ENCODE measurements at regions not wholly inside any gene's neighbourhood (a gene's known extent, or its start where the extent isn't known, plus 50 kb on each side); places are given as distances from the start of the nearest gene placed in this dataset.
"Not testable (repeated sequence)": the region's sequence is repeated elsewhere in the genome, so short reads cannot be mapped to it uniquely, and the experiment has no call there.

DNA sequence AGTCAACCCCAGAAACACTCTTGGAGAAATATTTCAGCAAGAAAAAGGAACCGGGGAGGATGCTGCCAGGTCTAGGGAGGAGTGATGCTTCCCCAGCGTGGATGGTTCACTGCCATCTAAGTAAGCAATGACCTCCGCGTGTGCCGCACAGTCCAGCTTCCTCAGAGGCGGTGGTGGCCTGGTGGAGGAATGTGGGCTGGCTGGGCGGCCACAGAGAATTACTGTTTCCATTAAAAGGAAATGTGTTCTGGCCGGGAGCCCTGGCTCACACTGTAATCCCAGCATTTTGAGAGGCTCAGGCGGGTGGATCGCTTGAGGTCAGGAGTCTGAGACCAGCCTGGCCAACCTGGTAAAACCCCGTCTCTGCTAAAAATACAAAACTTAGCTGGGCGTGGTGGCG, 356.7 kb downstream of the GOLGA6L6 start:
- H3K27me3 ChIP-seq (ENCODE audit: insufficient read depth, low read length): not testable (repeated sequence)

DNA sequence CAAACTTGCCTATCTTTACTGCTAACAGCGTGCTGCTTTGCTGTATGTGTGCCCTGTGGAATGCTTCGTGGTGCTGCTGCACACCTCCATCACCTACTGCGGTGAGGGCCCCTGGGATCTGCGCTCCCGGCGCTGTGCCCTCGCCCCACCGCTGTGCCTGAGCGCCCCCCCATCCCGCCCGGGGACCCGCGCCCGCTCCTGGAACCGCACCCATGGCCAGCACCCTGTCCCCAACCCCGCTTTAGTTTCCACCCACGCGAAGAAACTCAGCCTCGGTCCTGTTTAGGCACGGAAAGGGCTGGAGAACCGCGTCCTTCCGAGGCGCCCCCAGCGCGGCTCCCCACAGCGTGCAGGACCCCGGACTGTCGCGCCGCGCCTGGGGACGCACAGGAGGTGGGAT, 373.4 kb downstream of the GOLGA6L6 start:
- H3K79me2 ChIP-seq (ENCODE audit: insufficient read depth, low read length); H3K4me2 ChIP-seq (ENCODE audit: low read length); H2AFZ ChIP-seq (ENCODE audit: low read length); H3F3A ChIP-seq (ENCODE audit: insufficient read depth, low read length); H3K9me2 ChIP-seq (ENCODE audit: low read depth, low read length); H3K27ac ChIP-seq (ENCODE audit: low read depth, low read length, poor library complexity, severe bottlenecking); H3K4me1 ChIP-seq (ENCODE audit: insufficient read depth, low read length, severe bottlenecking); H3K27me3 ChIP-seq (ENCODE audit: insufficient read depth, low read length); H3K9ac ChIP-seq (ENCODE audit: low read length); H3K9me3 ChIP-seq (ENCODE audit: low read length); H3K4me3 ChIP-seq (ENCODE audit: low read depth, low read length, poor library complexity, severe bottlenecking); H4K20me1 ChIP-seq (ENCODE audit: insufficient read depth, low read length); H3K36me3 ChIP-seq (ENCODE audit: insufficient read depth, low read length): not testable (repeated sequence)

More for the DNA sequence above, 356.7 kb downstream of the GOLGA6L6 start:
- not testable (repeated sequence) for H3K79me2 ChIP-seq (ENCODE audit: insufficient read depth, low read length); H3K4me2 ChIP-seq (ENCODE audit: low read length); H3K4me3 ChIP-seq (ENCODE audit: low read depth, low read length, poor library complexity, severe bottlenecking); H3K36me3 ChIP-seq (ENCODE audit: insufficient read depth, low read length); H2AFZ ChIP-seq (ENCODE audit: low read length); H3K27ac ChIP-seq (ENCODE audit: low read depth, low read length, poor library complexity, severe bottlenecking); H3K9ac ChIP-seq (ENCODE audit: low read length); H3K9me2 ChIP-seq (ENCODE audit: low read depth, low read length); H4K20me1 ChIP-seq (ENCODE audit: insufficient read depth, low read length); H3K9me3 ChIP-seq (ENCODE audit: low read length); H3F3A ChIP-seq (ENCODE audit: insufficient read depth, low read length); H3K4me1 ChIP-seq (ENCODE audit: insufficient read depth, low read length, severe bottlenecking)

DNA sequence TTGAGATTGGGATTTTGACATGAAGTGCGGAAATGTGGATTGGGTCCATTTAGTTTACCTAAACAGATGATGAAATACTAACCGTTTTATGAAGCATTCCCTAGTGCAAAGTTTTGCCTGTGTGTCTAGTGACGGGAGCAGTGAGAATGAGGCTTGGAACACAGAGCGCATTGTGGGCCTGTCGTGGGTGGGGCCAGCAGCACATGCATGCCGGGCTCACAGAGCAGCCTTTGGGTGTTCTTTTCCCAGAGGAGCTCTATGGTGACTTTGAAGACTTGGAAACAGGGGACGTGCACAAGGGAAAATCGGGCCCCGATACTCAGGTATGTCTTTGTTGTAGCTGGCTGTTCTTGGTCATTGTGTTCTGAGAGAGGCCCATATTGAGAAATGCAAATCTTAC, 388.1 kb downstream of the GOLGA6L6 start:
- H3F3A ChIP-seq (ENCODE audit: insufficient read depth, low read length): not testable (repeated sequence)

DNA sequence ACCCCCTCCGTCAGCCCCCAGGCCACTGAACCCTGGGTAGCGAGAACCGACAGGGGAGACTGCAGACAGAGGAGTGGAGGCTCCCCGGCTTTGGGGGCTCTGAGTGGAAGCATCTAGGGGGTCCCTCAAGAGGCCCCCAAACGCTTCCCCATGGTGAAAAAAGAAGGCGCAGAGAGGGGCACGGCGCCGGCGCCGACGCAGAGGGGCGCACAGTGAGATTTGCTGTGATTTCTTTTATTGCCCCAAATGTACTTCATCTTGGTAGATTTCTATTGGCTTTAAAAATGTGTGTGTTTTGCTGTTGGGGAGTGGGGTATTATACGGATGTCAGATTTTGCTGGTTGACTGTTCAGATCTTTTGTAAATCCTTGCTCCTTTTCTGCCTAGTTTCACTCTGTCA, 392.9 kb downstream of the GOLGA6L6 start:
- H3K4me2 ChIP-seq (ENCODE audit: low read length); H3K36me3 ChIP-seq (ENCODE audit: insufficient read depth, low read length); H3K9me3 ChIP-seq (ENCODE audit: low read length); H3K9ac ChIP-seq (ENCODE audit: low read length); H3K27me3 ChIP-seq (ENCODE audit: insufficient read depth, low read length); H4K20me1 ChIP-seq (ENCODE audit: insufficient read depth, low read length); H3K9me2 ChIP-seq (ENCODE audit: low read depth, low read length); H3K79me2 ChIP-seq (ENCODE audit: insufficient read depth, low read length); H3K4me1 ChIP-seq (ENCODE audit: insufficient read depth, low read length, severe bottlenecking); H3F3A ChIP-seq (ENCODE audit: insufficient read depth, low read length); H3K4me3 ChIP-seq (ENCODE audit: low read depth, low read length, poor library complexity, severe bottlenecking); H2AFZ ChIP-seq (ENCODE audit: low read length); H3K27ac ChIP-seq (ENCODE audit: low read depth, low read length, poor library complexity, severe bottlenecking): not testable (repeated sequence)

More for the DNA sequence above, 388.1 kb downstream of the GOLGA6L6 start:
- H3K79me2 ChIP-seq (ENCODE audit: insufficient read depth, low read length); H3K4me2 ChIP-seq (ENCODE audit: low read length); H3K4me1 ChIP-seq (ENCODE audit: insufficient read depth, low read length, severe bottlenecking); H3K9ac ChIP-seq (ENCODE audit: low read length); H3K9me3 ChIP-seq (ENCODE audit: low read length); H3K9me2 ChIP-seq (ENCODE audit: low read depth, low read length); H2AFZ ChIP-seq (ENCODE audit: low read length); H3K27ac ChIP-seq (ENCODE audit: low read depth, low read length, poor library complexity, severe bottlenecking); H3K27me3 ChIP-seq (ENCODE audit: insufficient read depth, low read length); H3K4me3 ChIP-seq (ENCODE audit: low read depth, low read length, poor library complexity, severe bottlenecking); H4K20me1 ChIP-seq (ENCODE audit: insufficient read depth, low read length); H3K36me3 ChIP-seq (ENCODE audit: insufficient read depth, low read length): not testable (repeated sequence)

DNA sequence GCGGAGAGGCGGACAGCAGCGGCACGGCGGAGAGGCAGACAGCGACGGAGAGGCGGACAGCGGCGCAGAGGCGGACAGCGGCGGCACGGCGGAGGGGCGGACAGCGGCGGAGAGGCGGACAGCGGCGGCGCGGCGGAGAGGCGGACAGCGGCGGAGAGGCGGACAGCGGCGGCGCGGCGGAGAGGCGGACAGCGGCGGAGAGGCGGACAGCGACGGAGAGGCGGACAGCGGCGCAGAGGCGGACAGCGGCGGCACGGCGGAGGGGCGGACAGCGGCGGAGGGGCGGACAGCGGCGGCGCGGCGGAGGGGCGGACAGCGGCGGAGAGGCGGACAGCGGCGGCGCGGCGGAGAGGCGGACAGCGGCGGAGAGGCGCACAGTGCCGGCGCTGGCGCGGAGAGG, 393.6 kb downstream of the GOLGA6L6 start:
- not testable (repeated sequence) for H3K4me3 ChIP-seq (ENCODE audit: low read depth, low read length, poor library complexity, severe bottlenecking); H3K27ac ChIP-seq (ENCODE audit: low read depth, low read length, poor library complexity, severe bottlenecking); H3K4me1 ChIP-seq (ENCODE audit: insufficient read depth, low read length, severe bottlenecking); H2AFZ ChIP-seq (ENCODE audit: low read length); H3K4me2 ChIP-seq (ENCODE audit: low read length); H4K20me1 ChIP-seq (ENCODE audit: insufficient read depth, low read length); H3K9me2 ChIP-seq (ENCODE audit: low read depth, low read length); H3K9ac ChIP-seq (ENCODE audit: low read length); H3K9me3 ChIP-seq (ENCODE audit: low read length); H3F3A ChIP-seq (ENCODE audit: insufficient read depth, low read length); H3K27me3 ChIP-seq (ENCODE audit: insufficient read depth, low read length); H3K36me3 ChIP-seq (ENCODE audit: insufficient read depth, low read length); H3K79me2 ChIP-seq (ENCODE audit: insufficient read depth, low read length)

DNA sequence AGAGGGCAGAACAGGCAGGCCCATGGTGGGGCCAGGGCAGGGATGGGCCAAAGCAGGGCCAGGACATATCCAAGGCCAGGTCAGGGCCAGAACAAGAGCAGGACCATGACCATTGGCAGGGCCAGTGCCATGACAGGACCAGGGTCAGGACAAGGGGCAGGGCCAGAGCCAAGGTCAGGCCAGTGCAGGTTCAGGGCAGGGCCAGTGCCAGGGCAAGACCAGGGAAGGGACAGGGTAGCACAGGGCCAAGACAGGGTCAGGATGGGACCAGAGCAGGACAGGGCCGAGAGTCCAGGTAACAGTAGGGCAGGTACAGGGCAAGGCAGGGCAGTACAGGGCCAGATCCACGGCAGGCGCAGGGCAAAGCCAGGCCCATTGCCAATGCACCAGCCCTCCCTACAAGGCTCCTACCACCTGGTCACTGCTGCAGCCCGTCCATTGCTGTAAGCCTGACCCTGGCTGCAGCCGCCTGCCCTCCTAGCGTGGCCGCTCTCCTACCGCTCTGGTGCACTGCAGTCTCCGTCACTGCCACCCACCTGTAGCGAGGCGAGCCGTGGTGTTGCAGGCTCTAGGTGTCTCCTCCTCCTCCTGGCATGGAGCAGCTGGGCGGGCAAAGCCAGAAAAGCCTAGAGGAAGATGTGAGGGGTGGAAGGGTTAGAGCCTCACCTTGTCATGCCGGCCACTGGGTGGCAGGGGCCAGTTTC, 397.1 kb downstream of the GOLGA6L6 start:
- H3K4me3 ChIP-seq (ENCODE audit: low read depth, low read length, poor library complexity, severe bottlenecking); H3K79me2 ChIP-seq (ENCODE audit: insufficient read depth, low read length); H3K9me3 ChIP-seq (ENCODE audit: low read length); H3K4me1 ChIP-seq (ENCODE audit: insufficient read depth, low read length, severe bottlenecking); H3K27ac ChIP-seq (ENCODE audit: low read depth, low read length, poor library complexity, severe bottlenecking); H3K36me3 ChIP-seq (ENCODE audit: insufficient read depth, low read length); H3K9ac ChIP-seq (ENCODE audit: low read length); H2AFZ ChIP-seq (ENCODE audit: low read length); H3K4me2 ChIP-seq (ENCODE audit: low read length); H3K9me2 ChIP-seq (ENCODE audit: low read depth, low read length); H3F3A ChIP-seq (ENCODE audit: insufficient read depth, low read length); H4K20me1 ChIP-seq (ENCODE audit: insufficient read depth, low read length); H3K27me3 ChIP-seq (ENCODE audit: insufficient read depth, low read length): not testable (repeated sequence)

DNA sequence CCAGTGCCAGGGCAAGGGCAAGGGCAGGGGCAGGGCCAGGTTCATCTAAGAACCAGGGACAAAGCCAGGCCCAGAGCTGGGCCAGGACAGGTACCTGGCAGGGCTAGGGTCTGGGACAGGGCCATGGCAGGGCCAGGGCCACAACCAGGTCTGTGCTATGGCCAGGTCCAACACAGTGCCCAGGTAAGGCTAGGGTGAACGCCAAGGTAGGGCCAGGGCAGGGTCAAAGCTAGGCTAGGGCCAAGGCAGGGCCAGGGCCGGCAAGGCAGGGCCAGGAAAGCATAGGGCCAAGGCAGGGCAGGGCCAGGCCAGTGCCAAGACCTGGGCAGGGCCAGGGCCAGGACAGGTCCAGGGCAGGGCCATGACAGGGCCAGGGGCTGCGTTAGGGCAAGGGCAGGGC, 398.7 kb downstream of the GOLGA6L6 start:
- not testable (repeated sequence) for H3K27me3 ChIP-seq (ENCODE audit: insufficient read depth, low read length); H2AFZ ChIP-seq (ENCODE audit: low read length); H3K79me2 ChIP-seq (ENCODE audit: insufficient read depth, low read length); H3K4me2 ChIP-seq (ENCODE audit: low read length); H3F3A ChIP-seq (ENCODE audit: insufficient read depth, low read length); H3K9me3 ChIP-seq (ENCODE audit: low read length); H3K36me3 ChIP-seq (ENCODE audit: insufficient read depth, low read length); H4K20me1 ChIP-seq (ENCODE audit: insufficient read depth, low read length); H3K4me1 ChIP-seq (ENCODE audit: insufficient read depth, low read length, severe bottlenecking); H3K27ac ChIP-seq (ENCODE audit: low read depth, low read length, poor library complexity, severe bottlenecking); H3K9me2 ChIP-seq (ENCODE audit: low read depth, low read length); H3K9ac ChIP-seq (ENCODE audit: low read length); H3K4me3 ChIP-seq (ENCODE audit: low read depth, low read length, poor library complexity, severe bottlenecking)

DNA sequence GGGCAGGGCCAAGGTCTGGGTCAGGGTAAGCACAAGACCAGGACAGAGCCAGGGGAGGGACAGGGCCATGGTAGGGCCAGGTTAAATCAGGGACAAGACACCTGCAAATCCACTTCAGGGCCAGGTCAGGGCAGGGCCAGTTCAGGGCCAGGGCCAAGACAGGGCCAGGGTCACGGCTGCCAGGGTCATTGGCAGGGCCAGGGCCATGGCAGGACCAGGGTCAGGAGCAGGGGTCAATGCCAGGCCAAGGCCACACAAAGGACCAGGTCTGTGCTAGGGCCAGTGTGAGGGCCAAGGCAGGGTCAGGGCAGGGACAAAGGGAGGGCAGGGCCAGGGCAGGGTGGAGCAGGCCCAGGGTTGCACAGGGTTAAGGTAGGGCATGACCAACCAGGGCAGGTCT, 399.2 kb downstream of the GOLGA6L6 start:
- not testable (repeated sequence) for H3K36me3 ChIP-seq (ENCODE audit: insufficient read depth, low read length); H3K4me1 ChIP-seq (ENCODE audit: insufficient read depth, low read length, severe bottlenecking); H2AFZ ChIP-seq (ENCODE audit: low read length); H4K20me1 ChIP-seq (ENCODE audit: insufficient read depth, low read length); H3K4me3 ChIP-seq (ENCODE audit: low read depth, low read length, poor library complexity, severe bottlenecking); H3K9ac ChIP-seq (ENCODE audit: low read length); H3K27ac ChIP-seq (ENCODE audit: low read depth, low read length, poor library complexity, severe bottlenecking); H3K4me2 ChIP-seq (ENCODE audit: low read length); H3K9me2 ChIP-seq (ENCODE audit: low read depth, low read length); H3K27me3 ChIP-seq (ENCODE audit: insufficient read depth, low read length); H3F3A ChIP-seq (ENCODE audit: insufficient read depth, low read length); H3K79me2 ChIP-seq (ENCODE audit: insufficient read depth, low read length); H3K9me3 ChIP-seq (ENCODE audit: low read length)
